Fibroblast of pulmonary artery (primary cell): ENCODE measurements at regions not wholly inside any gene's neighbourhood (a gene's known extent, or its start where the extent isn't known, plus 50 kb on each side); places are given as distances from the start of the nearest gene placed in this dataset.

Experiments
- DNase-seq: peaks from one replicate; pipeline ENCODE4 v3.0.0-alpha.2; 2010; ENCODE audit warnings: low read depth
- H3K4me3 ChIP-seq: replicated peaks from 2 replicates; pipeline ENCODE4 v1.5.1; 2011; ENCODE audit warnings: low read depth, mild to moderate bottlenecking, control low read depth, low read length, moderate library complexity
- CTCF ChIP-seq: IDR thresholded peaks from 2 replicates; pipeline ENCODE4 v1.5.1; 2011; ENCODE audit warnings: mild to moderate bottlenecking, control low read depth, low read length, inconsistent platforms; ENCODE audit errors: missing control alignments

DNA sequence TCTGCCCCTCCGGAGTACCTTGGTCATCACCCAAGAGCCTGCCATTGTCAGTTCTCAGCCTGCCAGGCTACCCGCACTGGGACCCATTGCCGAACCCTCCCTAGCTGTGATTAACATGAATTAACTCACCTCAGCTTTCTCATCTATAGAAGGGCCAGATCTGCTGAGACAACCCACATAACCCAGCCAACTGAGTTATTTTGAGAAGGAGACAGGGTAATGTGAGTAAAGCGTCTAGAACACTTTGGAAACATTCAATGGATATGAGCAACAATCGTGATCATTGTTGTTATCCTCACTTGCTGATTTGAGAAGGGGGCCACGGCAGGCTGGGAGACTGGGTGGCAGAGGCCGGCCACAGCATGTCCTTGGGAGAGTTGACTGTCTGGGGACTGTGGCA, 196.8 kb downstream of the GLI2 start:
- no peak for DNase-seq

GRCh38 chr2:120932881-120933280, 197.2 kb downstream of the GLI2 start:
- H3K4me3 ChIP-seq = no peak overlapping the region
- no peak for TF ChIP-seq CTCF
- DNase-seq = no peak

More for the DNA sequence above, 196.8 kb downstream of the GLI2 start:
- no peak overlapping the region for H3K4me3 ChIP-seq
- no peak for TF ChIP-seq CTCF

DNA sequence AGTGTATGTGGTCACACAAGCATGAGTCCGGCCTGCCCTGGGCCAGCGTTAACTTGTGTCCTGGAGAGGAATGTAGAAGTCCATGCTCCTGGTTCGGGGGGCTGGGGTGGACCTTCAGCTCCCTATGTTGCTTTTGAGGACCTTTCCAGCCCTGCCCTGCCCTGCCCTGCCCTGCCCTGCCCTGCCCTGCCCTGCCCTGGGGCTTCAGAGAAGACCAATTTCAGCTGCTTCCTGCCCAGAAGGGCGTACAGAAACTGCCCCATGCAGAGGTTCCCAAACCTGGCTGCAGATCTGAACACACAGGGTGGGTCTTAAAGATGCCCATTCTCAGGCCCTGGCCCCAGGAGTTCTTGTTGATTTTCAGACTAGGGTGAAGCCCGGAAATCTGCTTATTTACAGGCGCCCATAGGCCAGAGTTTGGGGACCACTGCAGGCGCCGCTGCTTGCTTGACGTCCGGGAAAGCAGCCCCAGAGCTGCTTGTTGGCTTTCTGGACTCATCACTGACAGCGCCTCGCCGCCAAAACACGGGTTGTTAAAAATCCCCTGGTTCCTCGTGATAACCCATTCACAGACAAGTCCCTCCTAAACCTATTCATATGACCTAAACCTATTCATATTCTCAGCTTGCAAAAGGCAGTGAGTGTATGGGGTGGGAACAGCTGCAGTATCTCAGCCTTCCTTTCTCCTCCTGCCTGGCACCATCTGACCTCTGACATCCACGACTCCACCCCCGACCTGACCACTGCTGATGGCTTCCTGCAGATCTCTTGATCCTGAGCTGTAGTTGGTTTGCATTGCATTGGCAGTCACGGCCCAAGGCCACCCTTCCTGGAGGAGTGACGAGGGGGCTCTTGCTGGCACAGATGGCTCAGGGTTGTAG, 198.3 kb downstream of the GLI2 start:
- no peak for TF ChIP-seq CTCF
- no peak for DNase-seq
- H3K4me3 ChIP-seq = no peak overlapping the region

DNA sequence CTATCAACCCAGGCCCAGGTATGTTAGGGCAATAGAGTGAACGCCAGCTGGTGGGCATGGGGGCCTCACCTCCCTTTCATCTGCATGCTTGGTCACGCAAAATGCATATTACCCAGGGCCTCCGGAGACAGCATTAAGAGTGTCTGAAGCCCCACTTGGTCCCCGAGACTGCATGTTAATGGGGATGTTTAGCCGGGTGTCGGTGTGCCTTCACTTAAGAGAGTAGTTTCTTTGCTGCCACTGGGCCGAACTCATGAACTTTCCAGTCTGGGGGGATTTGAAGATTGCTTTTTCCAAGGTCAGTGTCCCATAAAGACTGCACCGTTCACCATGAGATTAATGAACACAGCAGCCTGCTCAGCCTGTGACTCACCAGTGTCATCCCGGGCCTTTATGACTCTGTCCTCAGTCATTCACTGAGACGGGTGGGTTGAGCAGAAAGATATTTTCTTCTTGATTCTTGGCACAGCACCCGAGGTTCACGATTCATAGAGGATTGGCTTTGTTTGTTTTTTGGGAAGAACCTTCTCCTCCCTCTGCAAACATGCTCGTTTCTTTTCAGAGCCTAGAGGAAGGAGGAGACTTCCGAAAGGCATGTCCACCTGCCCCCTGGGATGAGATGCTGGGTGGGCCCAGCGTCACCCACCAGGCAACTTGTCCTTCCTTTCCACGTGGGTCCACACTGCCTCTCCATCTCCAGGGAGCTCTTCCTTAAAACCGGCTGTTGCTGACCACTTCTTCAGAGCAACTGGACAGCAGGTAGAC, 199.1 kb downstream of the GLI2 start:
- no peak for TF ChIP-seq CTCF
- peak; percentile 72 for DNase-seq
- no peak overlapping the region for H3K4me3 ChIP-seq

GRCh38 chr2:120935339-120936313, 200.0 kb downstream of the GLI2 start:
- no peak for TF ChIP-seq CTCF
- H3K4me3 ChIP-seq = no peak overlapping the region
- peak; percentile 50 for DNase-seq
